GM06990 (cell line): ENCODE measurements at regions not wholly inside any gene's neighbourhood (a gene's known extent, or its start where the extent isn't known, plus 50 kb on each side); places are given as distances from the start of the nearest gene placed in this dataset.

ENCODE experiments used
- DNase-seq: peaks from one replicate; pipeline ENCODE4 v3.0.0-alpha.2; 2011; ENCODE audit not compliant: insufficient read length; ENCODE audit errors: extremely low read depth
- H3K27me3 ChIP-seq: replicated peaks from 2 replicates; pipeline ENCODE4 v1.6.0; 2011; ENCODE audit warnings: low read length; ENCODE audit not compliant: control insufficient read depth, insufficient read depth
- H3K36me3 ChIP-seq: 2 replicates; pipeline ENCODE4 v1.5.1; 2011; ENCODE audit warnings: low read length; ENCODE audit not compliant: control insufficient read depth, insufficient read depth
- H3K4me3 ChIP-seq: replicated peaks from 2 replicates; pipeline ENCODE4 v1.5.1; 2011; ENCODE audit warnings: low read depth, mild to moderate bottlenecking, control low read depth, low read length
- TF ChIP-seq, protein P1 (sequence below): IDR thresholded peaks from 2 replicates; pipeline ENCODE4 v1.5.1; 2011; ENCODE audit warnings: low read length, control low read depth, mild to moderate bottlenecking, inconsistent platforms; ENCODE audit not compliant: insufficient read depth, poor library complexity, severe bottlenecking

DNA sequence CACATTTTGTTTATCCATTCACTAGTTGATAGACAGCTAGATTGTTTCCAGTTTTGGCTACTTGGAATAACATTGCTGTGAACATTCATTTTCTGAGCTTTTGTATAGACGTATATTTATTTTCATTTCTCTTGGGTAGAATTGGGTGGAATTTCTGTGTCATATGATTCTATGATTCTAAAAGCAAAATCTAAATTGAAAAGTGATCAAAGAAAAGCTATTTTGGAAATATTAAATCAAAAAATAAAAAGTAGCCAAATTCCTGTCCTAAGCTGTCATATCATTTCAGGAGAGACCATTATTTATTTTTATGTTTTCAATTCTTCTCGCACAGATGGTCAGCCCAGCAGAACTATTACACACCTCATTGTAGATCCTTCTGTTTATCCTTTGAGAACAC lies 229.2 kb downstream of the COL12A1 start:
- no peaks in the 10 kb centered on the region for H3K27me3 ChIP-seq
- no peaks in the 10 kb centered on the region for H3K36me3 ChIP-seq
- TF ChIP-seq, protein P1, sequence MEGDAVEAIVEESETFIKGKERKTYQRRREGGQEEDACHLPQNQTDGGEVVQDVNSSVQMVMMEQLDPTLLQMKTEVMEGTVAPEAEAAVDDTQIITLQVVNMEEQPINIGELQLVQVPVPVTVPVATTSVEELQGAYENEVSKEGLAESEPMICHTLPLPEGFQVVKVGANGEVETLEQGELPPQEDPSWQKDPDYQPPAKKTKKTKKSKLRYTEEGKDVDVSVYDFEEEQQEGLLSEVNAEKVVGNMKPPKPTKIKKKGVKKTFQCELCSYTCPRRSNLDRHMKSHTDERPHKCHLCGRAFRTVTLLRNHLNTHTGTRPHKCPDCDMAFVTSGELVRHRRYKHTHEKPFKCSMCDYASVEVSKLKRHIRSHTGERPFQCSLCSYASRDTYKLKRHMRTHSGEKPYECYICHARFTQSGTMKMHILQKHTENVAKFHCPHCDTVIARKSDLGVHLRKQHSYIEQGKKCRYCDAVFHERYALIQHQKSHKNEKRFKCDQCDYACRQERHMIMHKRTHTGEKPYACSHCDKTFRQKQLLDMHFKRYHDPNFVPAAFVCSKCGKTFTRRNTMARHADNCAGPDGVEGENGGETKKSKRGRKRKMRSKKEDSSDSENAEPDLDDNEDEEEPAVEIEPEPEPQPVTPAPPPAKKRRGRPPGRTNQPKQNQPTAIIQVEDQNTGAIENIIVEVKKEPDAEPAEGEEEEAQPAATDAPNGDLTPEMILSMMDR = no peak
- H3K4me3 ChIP-seq = no peak overlapping the region
- no peak for DNase-seq

DNA sequence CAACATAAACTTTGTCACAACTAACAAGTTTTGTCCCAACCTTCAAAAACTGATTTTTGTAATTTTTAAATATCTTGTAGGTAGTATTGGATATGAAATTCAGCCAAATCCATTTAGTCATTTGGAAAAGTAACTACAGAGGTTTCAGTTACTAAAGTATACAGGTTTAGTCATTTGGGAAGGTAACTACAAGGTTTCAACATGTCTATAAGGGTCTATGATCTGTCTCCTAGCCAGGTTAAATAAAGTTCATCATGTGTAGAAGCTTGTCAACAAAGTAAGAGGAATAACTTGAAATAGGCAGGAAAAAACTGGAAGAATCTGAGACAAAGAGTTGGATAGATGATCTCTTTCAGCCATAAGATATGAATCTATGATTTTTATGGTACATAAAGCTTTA lies 229.8 kb downstream of the COL12A1 start:
- no peak for DNase-seq
- H3K27me3 ChIP-seq = no peaks in the 10 kb centered on the region
- no peak overlapping the region for H3K4me3 ChIP-seq
- no peaks in the 10 kb centered on the region for H3K36me3 ChIP-seq
- TF ChIP-seq, protein P1 = no peak

DNA sequence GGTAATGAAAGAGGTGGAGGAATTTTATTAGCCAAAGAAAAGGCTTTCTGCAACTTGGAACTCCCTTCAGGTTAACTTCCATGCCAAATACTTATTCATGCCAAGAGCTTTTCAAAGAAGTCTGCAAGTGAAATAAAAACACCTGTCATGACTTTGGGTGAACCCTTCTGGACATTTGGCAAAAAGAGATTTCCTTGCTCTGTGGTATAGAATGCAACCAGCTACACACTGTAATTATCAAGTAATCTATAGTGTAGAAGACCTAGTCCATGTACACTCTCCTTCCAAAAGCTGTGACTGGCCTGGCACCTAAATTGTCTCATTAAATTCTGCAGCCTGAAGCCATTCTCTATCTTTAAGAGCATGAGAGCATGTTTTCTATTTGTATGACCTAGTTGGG lies 232.3 kb downstream of the COL12A1 start:
- Histone ChIP-seq H3K4me3 (no peak overlapping the region), H3K27me3 (no peaks in the 10 kb centered on the region), H3K36me3 (no peaks in the 10 kb centered on the region)
- DNase-seq = no peak
- TF ChIP-seq, protein P1 = no peak

DNA sequence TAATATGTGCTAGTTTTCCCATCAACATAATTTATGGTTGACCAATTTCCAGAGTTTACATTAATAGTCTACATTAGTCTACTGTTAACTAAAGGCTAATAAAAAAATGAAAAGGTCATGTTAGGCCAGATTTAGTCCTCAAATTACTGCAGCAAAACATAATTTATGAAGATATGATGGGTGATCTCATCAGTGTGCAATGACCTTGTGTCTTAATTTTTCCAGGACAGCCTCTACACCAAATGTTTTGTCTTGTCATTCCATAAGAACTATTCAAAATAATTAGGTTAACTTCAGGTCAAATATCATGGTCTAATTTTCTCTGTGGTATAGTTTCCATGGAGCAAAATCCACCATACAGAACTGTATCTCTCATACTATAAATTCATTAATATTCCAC lies 234.2 kb downstream of the COL12A1 start:
- TF ChIP-seq, protein P1 = no peak
- no peaks in the 10 kb centered on the region for H3K36me3 ChIP-seq
- no peak overlapping the region for H3K4me3 ChIP-seq
- no peaks in the 10 kb centered on the region for H3K27me3 ChIP-seq
- no peak for DNase-seq

DNA sequence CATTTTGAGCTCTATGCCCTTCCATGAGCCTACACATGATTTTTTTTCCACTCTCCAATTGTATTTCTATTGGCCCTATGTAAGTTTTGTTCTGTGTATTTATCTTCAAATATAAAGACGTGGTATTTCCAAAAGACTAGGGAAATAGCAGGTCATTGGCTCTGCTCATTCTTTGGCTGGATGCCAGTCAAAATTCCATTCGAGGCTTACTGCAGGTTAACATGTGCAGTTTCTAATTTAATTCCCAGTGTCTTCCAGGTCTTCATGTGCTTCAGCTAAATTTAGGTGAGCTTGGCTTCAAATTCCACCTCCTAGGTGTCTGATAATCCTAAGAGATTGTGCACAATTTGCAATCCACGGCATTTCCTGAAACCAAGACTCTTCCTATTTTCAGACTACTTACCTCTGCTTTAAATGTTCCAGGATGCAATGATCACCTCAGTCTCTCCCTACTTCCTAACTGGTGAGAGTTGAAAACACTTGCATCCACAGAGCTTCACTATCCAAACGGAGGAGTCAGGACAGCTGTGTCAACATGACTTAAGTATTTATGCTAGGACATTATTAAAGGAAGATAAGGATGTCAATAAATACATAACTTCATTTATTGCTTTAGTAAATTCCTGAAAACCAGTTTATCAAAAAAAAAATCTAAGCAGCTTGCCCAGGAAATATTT lies 236.1 kb downstream of the COL12A1 start:
- DNase-seq = no peak
- Histone ChIP-seq H3K36me3 (no peaks in the 10 kb centered on the region), H3K27me3 (no peaks in the 10 kb centered on the region), H3K4me3 (no peak overlapping the region)
- TF ChIP-seq, protein P1 = no peak

DNA sequence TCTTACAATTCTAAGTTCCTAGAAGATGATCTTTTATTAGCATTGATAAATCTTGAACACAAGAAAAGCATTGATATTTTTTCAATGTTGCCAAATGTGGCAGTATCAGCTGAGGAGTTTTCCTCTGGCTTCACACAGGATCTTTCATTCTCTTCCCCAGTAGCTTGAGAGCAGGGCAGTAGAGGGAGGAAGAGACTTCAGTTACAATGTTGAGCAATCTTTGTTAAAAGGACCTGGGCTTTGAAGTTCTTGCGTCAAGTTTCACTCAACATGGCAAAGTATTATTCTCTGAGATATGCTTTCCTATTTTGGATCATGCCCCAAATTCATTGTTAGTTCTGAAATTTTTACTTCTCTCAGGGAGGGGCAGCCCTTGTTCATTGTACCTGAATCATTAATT lies 238.0 kb downstream of the COL12A1 start:
- no peak overlapping the region for H3K4me3 ChIP-seq
- no peak for DNase-seq
- H3K36me3 ChIP-seq = no peaks in the 10 kb centered on the region
- H3K27me3 ChIP-seq = no peaks in the 10 kb centered on the region
- TF ChIP-seq, protein P1 = no peak
